K562 (cell line): ENCODE measurements at regions not wholly inside any gene's neighbourhood (a gene's known extent, or its start where the extent isn't known, plus 50 kb on each side); places are given as distances from the start of the nearest gene placed in this dataset.

ENCODE experiments used
- ATAC-seq: fragments of 200-7000 bp; cut with Tn5 transposase; 3 replicates; pipeline ENCODE4 v1.9.1; 2020; ENCODE audit warnings: moderate library complexity
- BruUV-seq: library from RNA; stranded (reverse); fragments of 400-500 nt; replicated peaks from 2 replicates; lab custom pipeline; 2021; lab: Mats Ljungman, UMichigan
- CTCF ChIA-PET: fragments of 300-600 bp; formaldehyde crosslinking; extraction: SDS; loops from one replicate; lab custom pipeline; 2021; ENCODE audit warnings: low intra/inter-chr PET ratio; lab: Yijun Ruan, JAX
- POLR2A ChIA-PET: fragments of 300-600, 350-650 bp; sonication (Branson Sonifier 250); formaldehyde crosslinking; extraction: SDS; loops from one replicate; lab custom pipeline; 2021; ENCODE audit warnings: antibody characterized with exemption, inconsistent platforms; lab: Yijun Ruan, JAX
- DNase-seq, 4 experiments: peaks; one replicate each; pipeline versions ENCODE4 v3.0.0 to v3.0.0-alpha.2; 2011 to 2018; ENCODE audit warnings: low spot score in 3 of 4, mixed read lengths in 3 of 4; ENCODE audit errors: extremely low read depth in 1 of 4
- FAIRE-seq: peaks from 2 replicates; lab custom pipeline; 2011; peaks lifted over from hg19 to GRCh38; lab: Jason Lieb, UNC
- H2AFZ ChIP-seq: 2 replicates; pipeline ENCODE4 v1.6.0; 2011; ENCODE audit warnings: low read depth, low read length, control low read depth, inconsistent platforms
- H3K27ac ChIP-seq: fragments of 200-600 bp; 3 replicates; pipeline ENCODE4 v1.8.0; 2011; ENCODE audit warnings: low read depth, mild to moderate bottlenecking, control low read depth, inconsistent platforms, low read length, moderate library complexity, mixed read lengths; ENCODE audit errors: extremely low read depth
- H3K27me3 ChIP-seq, 2 experiments: fragments of 300-600 bp in 1 of 2; 2 replicates in 1 of 2; 3 replicates in 1 of 2; pipeline versions ENCODE4 v1.6.0 to v1.8.0; 2011; ENCODE audit warnings: inconsistent platforms in 2 of 2, low read length in 2 of 2, mild to moderate bottlenecking in 1 of 2, mixed read lengths in 1 of 2, moderate library complexity in 1 of 2; ENCODE audit not compliant: control insufficient read depth in 2 of 2, insufficient read depth in 2 of 2
- H3K36me3 ChIP-seq: fragments of 300-600 bp; 3 replicates; pipeline ENCODE4 v1.8.0; 2011; ENCODE audit warnings: mild to moderate bottlenecking, low read length, inconsistent platforms; ENCODE audit not compliant: control insufficient read depth, insufficient read depth
- H3K4me1 ChIP-seq, 2 experiments: fragments of 200-600 bp in 1 of 2; replicated peaks in 1 of 2; 2 replicates in 1 of 2; 3 replicates in 1 of 2; pipeline versions ENCODE4 v1.5.1 to v1.8.0; 2011; ENCODE audit warnings: inconsistent platforms in 2 of 2, low read length in 2 of 2, mild to moderate bottlenecking in 1 of 2, mixed read lengths in 1 of 2, moderate library complexity in 1 of 2; ENCODE audit not compliant: control insufficient read depth in 2 of 2, insufficient read depth in 2 of 2
- H3K4me2 ChIP-seq: 2 replicates; pipeline ENCODE4 v1.6.1; 2011; ENCODE audit warnings: low read length, control low read depth, inconsistent platforms, mixed read lengths; ENCODE audit not compliant: insufficient read depth
- H3K4me3 ChIP-seq: fragments of 200-600 bp; sonication (generic), shearing (Covaris generic); 2 replicates; pipeline ENCODE4 v1.5.1; 2016; ENCODE audit warnings: control low read depth, inconsistent platforms
- H3K79me2 ChIP-seq: fragments of 200-600 bp; 3 replicates; pipeline ENCODE4 v1.8.0; 2011; ENCODE audit warnings: low read length, inconsistent platforms; ENCODE audit not compliant: control insufficient read depth, insufficient read depth
- H3K9ac ChIP-seq, 2 experiments: 2 replicates each; pipeline versions ENCODE4 v1.6.0 to v1.6.1; 2011; ENCODE audit warnings: low read depth in 2 of 2, low read length in 2 of 2, control low read depth in 1 of 2, inconsistent platforms in 1 of 2, mild to moderate bottlenecking in 1 of 2, mixed read lengths in 1 of 2; ENCODE audit not compliant: insufficient read depth in 1 of 2
- H3K9me1 ChIP-seq: one replicate; pipeline ENCODE4 v1.6.0; 2011; ENCODE audit warnings: inconsistent platforms, mild to moderate bottlenecking, low read length, moderate library complexity; ENCODE audit not compliant: control insufficient read depth, insufficient read depth
- H3K9me3 ChIP-seq: replicated peaks from 2 replicates; pipeline ENCODE4 v1.5.1; 2011; ENCODE audit warnings: low read depth, low read length, inconsistent platforms; ENCODE audit not compliant: control insufficient read depth, insufficient read depth
- H4K20me1 ChIP-seq: replicated peaks from 2 replicates; pipeline ENCODE4 v1.6.1; 2011; ENCODE audit warnings: low read length, inconsistent platforms, mixed read lengths; ENCODE audit not compliant: control insufficient read depth, insufficient read depth
- CCAR2 ChIP-seq: fragments of 200-400 bp; formaldehyde crosslinking; IDR thresholded peaks from 2 replicates; pipeline ENCODE4 v1.6.1; 2017; ENCODE audit warnings: mild to moderate bottlenecking, low read depth, low read length
- FOSL1 ChIP-seq: fragments of 200-800 bp; sonication (Bioruptor generic); conservative IDR thresholded peaks from 2 replicates; pipeline ENCODE4 v1.6.1; 2016; ENCODE audit warnings: missing genetic modification characterization, missing compliant biosample characterization
- NR2C2 ChIP-seq, 2 experiments: fragments of 200-800 bp in 1 of 2; sonication (Bioruptor generic) in 1 of 2; sonication (generic) in 1 of 2; formaldehyde crosslinking in 1 of 2; IDR thresholded peaks; 2 replicates each; pipeline versions ENCODE4 v1.6.1 to v1.8.0; 2016 to 2022; ENCODE audit warnings: mild to moderate bottlenecking in 1 of 2, missing compliant biosample characterization in 1 of 2, missing genetic modification characterization in 1 of 2, missing genetic modification reagents in 1 of 2
- PCBP2 ChIP-seq: fragments of 200-400 bp; formaldehyde crosslinking; IDR thresholded peaks from 2 replicates; pipeline ENCODE4 v1.6.1; 2018; ENCODE audit warnings: low read length, low read depth, mild to moderate bottlenecking, moderate library complexity; ENCODE audit not compliant: poor library complexity, severe bottlenecking
- PML ChIP-seq: IDR thresholded peaks from 2 replicates; pipeline ENCODE4 v1.6.1; 2012; ENCODE audit warnings: low read length, inconsistent platforms
- ZNF347 ChIP-seq: fragments of 450-650 bp; formaldehyde crosslinking; IDR thresholded peaks from 2 replicates; pipeline ENCODE4 v1.4.0; 2020; ENCODE audit warnings: low read depth, mild to moderate bottlenecking, moderate library complexity
- ZNF780A ChIP-seq: fragments of 250-450 bp; sonication (Bioruptor Pico); IDR thresholded peaks from 2 replicates; pipeline ENCODE4 v1.5.0; 2021; ENCODE audit warnings: mild to moderate bottlenecking
- WGBS: fragments of 100-300 bp; shearing (Covaris generic); methylation state at CpG from one replicate; pipeline ENCODE4 v1.1.6; 2016; ENCODE audit warnings: low coverage, mixed read lengths; ENCODE audit not compliant: insufficient coverage; ENCODE audit errors: missing lambda C conversion rate; 5-methylcytosine and 5-hydroxymethylcytosine counted together
- in situ Hi-C: fragments of 300-500 bp; cut with MboI; formaldehyde crosslinking; loops from 4 replicates; pipeline ENCODE4 v1.15.0; 2018; ENCODE audit warnings: inconsistent platforms, mixed read lengths
- intact Hi-C: fragments of 100-400 bp; cut with micrococcal nuclease; formaldehyde crosslinking; loops from 2 replicates; pipeline ENCODE4 v1.14.2; 2022
- TF ChIP-seq, protein P1 (sequence below): fragments of 450-650 bp; IDR thresholded peaks from 2 replicates; pipeline ENCODE4 v1.7.0; 2016; ENCODE audit warnings: borderline replicate concordance

DNA sequence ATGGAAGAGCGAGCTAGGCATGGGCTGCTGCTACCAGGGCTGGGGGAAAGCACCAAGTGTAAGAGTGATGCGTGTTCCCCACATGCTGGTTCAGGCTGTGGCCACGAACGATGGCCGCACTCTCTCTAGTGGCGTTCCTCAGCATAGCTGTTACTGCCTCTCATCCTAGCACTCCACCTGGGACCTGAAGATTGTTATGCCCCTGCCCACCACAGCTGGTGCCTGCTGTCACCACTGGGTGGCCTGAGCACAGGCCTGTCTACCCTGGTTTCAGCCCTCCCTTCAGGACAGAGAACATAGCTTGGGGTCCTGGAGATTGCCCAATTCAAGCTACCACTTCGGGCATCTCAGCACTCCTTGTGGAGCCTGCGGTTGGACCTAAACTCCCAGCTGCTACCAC lies 80.1 kb upstream of the PDC start:
- POLR2A ChIA-PET: interaction anchor here (1.0 kb wide), 1 partner anchor 11 kb away, joined by 3 read pairs; no protein-coding TSS in a partner anchor
- ATAC-seq (no peak), FAIRE-seq (no peak), DNase-seq (no peak)
- Histone ChIP-seq H3K27ac (no peak overlapping the region), H3K9me3 (peaks cover 3% of the 10 kb centered on the region; the same call in 1 of the 2 replicates), H3K79me2 (no peaks in the 10 kb centered on the region), H3K36me3 (no peaks in the 10 kb centered on the region), H3K4me2 (no peak overlapping the region), H3K9me1 (no peaks in the 10 kb centered on the region), H3K9ac (no peak overlapping the region), H3K4me3 (no peak overlapping the region), H3K27me3 (no peaks in the 10 kb centered on the region), H4K20me1 (no peaks in the 10 kb centered on the region), H2AFZ (no peak overlapping the region), H3K4me1 (no peaks in the 10 kb centered on the region)
- no peak for TF ChIP-seq CCAR2
- TF ChIP-seq PML: no peak
- no peak for TF ChIP-seq ZNF347
- no peak for TF ChIP-seq NR2C2 (CRISPR knock-in tag; IDR thresholded peaks at IDR 0.05)
- TF ChIP-seq NR2C2 (tag; IDR thresholded peaks at IDR 0.05): no peak
- no peak for TF ChIP-seq FOSL1
- WGBS: under 1% methylated on average over 8 of the region's 8 CpGs
- in situ Hi-C loops (no loop called here), intact Hi-C loops (no loop called here)
- no TSS peak for BruUV-seq
- CTCF ChIA-PET: no interaction called here

DNA sequence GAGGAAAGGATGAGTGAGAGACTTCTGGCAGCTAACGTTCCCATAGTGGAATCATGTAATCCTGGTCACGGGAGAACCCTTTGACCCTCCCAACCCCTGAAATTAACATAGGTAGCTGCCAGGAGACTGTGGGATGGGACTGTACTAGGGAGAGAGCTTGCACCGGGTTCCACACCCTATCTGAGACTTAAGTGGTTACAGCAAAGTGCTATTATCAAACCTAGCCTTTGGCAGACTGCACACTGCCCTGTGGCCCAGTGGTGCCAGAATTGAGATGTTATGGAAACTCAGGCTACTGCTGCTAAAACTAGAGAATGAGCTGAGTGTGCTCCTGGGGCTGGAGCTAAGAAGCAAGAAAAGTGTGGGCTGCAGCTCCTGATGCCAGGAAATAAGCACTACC lies 79.6 kb upstream of the PDC start:
- ATAC-seq (no peak), DNase-seq (no peak), FAIRE-seq (no peak)
- H2AFZ ChIP-seq: no peak overlapping the region
- in situ Hi-C loops: no loop called here
- H3K27me3 ChIP-seq: no peaks in the 10 kb centered on the region
- no peak overlapping the region for H3K4me3 ChIP-seq
- CTCF ChIA-PET: no interaction called here
- H3K9ac ChIP-seq: no peak overlapping the region
- no peaks in the 10 kb centered on the region for H3K9me1 ChIP-seq
- no peaks in the 10 kb centered on the region for H4K20me1 ChIP-seq
- H3K79me2 ChIP-seq: no peaks in the 10 kb centered on the region
- H3K4me2 ChIP-seq: no peak overlapping the region
- H3K27ac ChIP-seq: no peak overlapping the region
- peaks cover 3% of the 10 kb centered on the region; the same call in 1 of the 2 replicates for H3K9me3 ChIP-seq
- WGBS: 0% methylated on average over 3 of the region's 3 CpGs
- H3K4me1 ChIP-seq: no peaks in the 10 kb centered on the region
- H3K36me3 ChIP-seq: no peaks in the 10 kb centered on the region
- POLR2A ChIA-PET: interaction anchor here (1.0 kb wide), 1 partner anchor 10 kb away, joined by 3 read pairs; no protein-coding TSS in a partner anchor
- TF ChIP-seq PCBP2: no peak
- TF ChIP-seq ZNF780A (CRISPR knock-in tag): no peak
- TF ChIP-seq, protein P1, sequence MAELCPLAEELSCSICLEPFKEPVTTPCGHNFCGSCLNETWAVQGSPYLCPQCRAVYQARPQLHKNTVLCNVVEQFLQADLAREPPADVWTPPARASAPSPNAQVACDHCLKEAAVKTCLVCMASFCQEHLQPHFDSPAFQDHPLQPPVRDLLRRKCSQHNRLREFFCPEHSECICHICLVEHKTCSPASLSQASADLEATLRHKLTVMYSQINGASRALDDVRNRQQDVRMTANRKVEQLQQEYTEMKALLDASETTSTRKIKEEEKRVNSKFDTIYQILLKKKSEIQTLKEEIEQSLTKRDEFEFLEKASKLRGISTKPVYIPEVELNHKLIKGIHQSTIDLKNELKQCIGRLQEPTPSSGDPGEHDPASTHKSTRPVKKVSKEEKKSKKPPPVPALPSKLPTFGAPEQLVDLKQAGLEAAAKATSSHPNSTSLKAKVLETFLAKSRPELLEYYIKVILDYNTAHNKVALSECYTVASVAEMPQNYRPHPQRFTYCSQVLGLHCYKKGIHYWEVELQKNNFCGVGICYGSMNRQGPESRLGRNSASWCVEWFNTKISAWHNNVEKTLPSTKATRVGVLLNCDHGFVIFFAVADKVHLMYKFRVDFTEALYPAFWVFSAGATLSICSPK: no peak
- intact Hi-C loops: no loop called here
- no TSS peak for BruUV-seq
